Hepatocyte (in vitro differentiated cells): ENCODE measurements at regions not wholly inside any gene's neighbourhood (a gene's known extent, or its start where the extent isn't known, plus 50 kb on each side); places are given as distances from the start of the nearest gene placed in this dataset.
A peak's percentile ranks its signal among the peaks of the same experiment; 100 is the strongest.

ENCODE experiments used
- DNase-seq: peaks from one replicate; pipeline ENCODE4 v3.0.0-alpha.2; 2016; ENCODE audit warnings: low spot score
- H2AFZ ChIP-seq: fragments of 200-600 bp; sonication (generic); 2 replicates; pipeline ENCODE4 v1.6.0; 2016; ENCODE audit warnings: antibody characterized with exemption, mild to moderate bottlenecking
- H3K27ac ChIP-seq: fragments of 200-600 bp; sonication (generic); 2 replicates; pipeline ENCODE4 v1.5.1; 2016; ENCODE audit warnings: mild to moderate bottlenecking
- H3K27me3 ChIP-seq: fragments of 200-600 bp; sonication (generic); 2 replicates; pipeline ENCODE4 v1.6.1; 2016
- H3K36me3 ChIP-seq: fragments of 200-600 bp; sonication (generic); replicated peaks from 2 replicates; pipeline ENCODE4 v1.5.1; 2016; ENCODE audit warnings: low read depth; ENCODE audit not compliant: insufficient read depth
- H3K4me1 ChIP-seq: fragments of 200-600 bp; sonication (generic); 2 replicates; pipeline ENCODE4 v1.5.1; 2016; ENCODE audit warnings: mild to moderate bottlenecking, moderate library complexity; ENCODE audit not compliant: insufficient read depth
- H3K4me2 ChIP-seq: fragments of 200-600 bp; sonication (generic); 2 replicates; pipeline ENCODE4 v1.6.0; 2016
- H3K4me3 ChIP-seq: fragments of 200-600 bp; sonication (generic); 2 replicates; pipeline ENCODE4 v1.5.1; 2016; ENCODE audit warnings: mild to moderate bottlenecking
- H3K79me2 ChIP-seq: fragments of 200-600 bp; sonication (generic); 2 replicates; pipeline ENCODE4 v1.6.0; 2017; ENCODE audit warnings: mild to moderate bottlenecking
- H3K9me2 ChIP-seq: fragments of 200-600 bp; sonication (generic); replicated peaks from 2 replicates; pipeline ENCODE4 v1.6.0; 2017; ENCODE audit warnings: mild to moderate bottlenecking; ENCODE audit not compliant: insufficient read depth
- H3K9me3 ChIP-seq: fragments of 200-600 bp; sonication (generic); 2 replicates; pipeline ENCODE4 v1.5.1; 2016; ENCODE audit warnings: low read depth, mild to moderate bottlenecking
- H4K20me1 ChIP-seq: fragments of 200-600 bp; sonication (generic); 2 replicates; pipeline ENCODE4 v1.6.0; 2016; ENCODE audit warnings: mild to moderate bottlenecking; ENCODE audit not compliant: insufficient read depth, poor library complexity, severe bottlenecking
- EZH2 ChIP-seq: fragments of 200-600 bp; sonication (generic); IDR thresholded peaks from 2 replicates; pipeline ENCODE4 v1.6.1; 2016; ENCODE audit warnings: antibody characterized with exemption, mild to moderate bottlenecking, borderline replicate concordance
- EZH2phosphoT487 ChIP-seq: fragments of 200-600 bp; sonication (generic); IDR thresholded peaks from one replicate; pipeline ENCODE4 v1.6.1; 2018; ENCODE audit warnings: antibody characterized with exemption, mild to moderate bottlenecking, low read depth, moderate library complexity; ENCODE audit not compliant: unreplicated experiment, severe bottlenecking
- WGBS: methylation state at CpG from one replicate; pipeline ENCODE4 v1.1.6; 2016; ENCODE audit warnings: low lambda C conversion rate; ENCODE audit errors: missing lambda C conversion rate; 5-methylcytosine and 5-hydroxymethylcytosine counted together
- TF ChIP-seq, protein P1 (sequence below): fragments of 200-600 bp; sonication (generic); IDR thresholded peaks from 2 replicates; pipeline ENCODE4 v1.5.1; 2016; ENCODE audit warnings: antibody characterized with exemption, mild to moderate bottlenecking; ENCODE audit not compliant: poor library complexity

DNA sequence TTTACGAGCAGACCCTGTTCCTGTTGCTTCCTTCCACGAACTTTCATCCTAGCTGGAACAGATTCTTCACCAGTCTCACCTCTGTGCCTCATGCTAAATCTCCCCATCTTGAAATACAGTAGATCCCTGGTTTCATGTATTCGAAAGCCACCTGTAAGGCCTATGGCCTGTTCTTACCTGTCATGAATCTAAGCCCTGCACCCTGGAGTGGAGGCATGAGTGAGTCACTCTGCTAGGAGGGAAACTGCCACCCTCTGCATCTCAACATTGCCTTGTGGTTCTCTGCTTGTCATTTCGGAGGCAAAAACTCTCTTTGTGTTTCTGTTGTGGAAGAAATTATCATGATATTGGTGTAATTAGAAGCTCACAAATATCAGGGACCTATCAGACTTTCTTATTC lies 320.0 kb downstream of the ENC1 start:
- H3K4me3 ChIP-seq, result no peak overlapping the region
- no peak overlapping the region for H3K27ac ChIP-seq
- no peak overlapping the region for H3K4me2 ChIP-seq
- no peak for DNase-seq
- no peaks in the 10 kb centered on the region for H3K79me2 ChIP-seq
- no peaks in the 10 kb centered on the region for H3K27me3 ChIP-seq
- H4K20me1 ChIP-seq, result no peaks in the 10 kb centered on the region
- TF ChIP-seq EZH2, result no peak
- TF ChIP-seq, protein P1, sequence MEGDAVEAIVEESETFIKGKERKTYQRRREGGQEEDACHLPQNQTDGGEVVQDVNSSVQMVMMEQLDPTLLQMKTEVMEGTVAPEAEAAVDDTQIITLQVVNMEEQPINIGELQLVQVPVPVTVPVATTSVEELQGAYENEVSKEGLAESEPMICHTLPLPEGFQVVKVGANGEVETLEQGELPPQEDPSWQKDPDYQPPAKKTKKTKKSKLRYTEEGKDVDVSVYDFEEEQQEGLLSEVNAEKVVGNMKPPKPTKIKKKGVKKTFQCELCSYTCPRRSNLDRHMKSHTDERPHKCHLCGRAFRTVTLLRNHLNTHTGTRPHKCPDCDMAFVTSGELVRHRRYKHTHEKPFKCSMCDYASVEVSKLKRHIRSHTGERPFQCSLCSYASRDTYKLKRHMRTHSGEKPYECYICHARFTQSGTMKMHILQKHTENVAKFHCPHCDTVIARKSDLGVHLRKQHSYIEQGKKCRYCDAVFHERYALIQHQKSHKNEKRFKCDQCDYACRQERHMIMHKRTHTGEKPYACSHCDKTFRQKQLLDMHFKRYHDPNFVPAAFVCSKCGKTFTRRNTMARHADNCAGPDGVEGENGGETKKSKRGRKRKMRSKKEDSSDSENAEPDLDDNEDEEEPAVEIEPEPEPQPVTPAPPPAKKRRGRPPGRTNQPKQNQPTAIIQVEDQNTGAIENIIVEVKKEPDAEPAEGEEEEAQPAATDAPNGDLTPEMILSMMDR, result no peak
- no peak for TF ChIP-seq EZH2phosphoT487
- H3K4me1 ChIP-seq, result no peaks in the 10 kb centered on the region
- H3K36me3 ChIP-seq, result no peaks in the 10 kb centered on the region
- H3K9me3 ChIP-seq, result no peaks in the 10 kb centered on the region
- 93% methylated on average over 4 of the region's 4 CpGs for WGBS
- H3K9me2 ChIP-seq, result no peaks in the 10 kb centered on the region
- no peak overlapping the region for H2AFZ ChIP-seq

DNA sequence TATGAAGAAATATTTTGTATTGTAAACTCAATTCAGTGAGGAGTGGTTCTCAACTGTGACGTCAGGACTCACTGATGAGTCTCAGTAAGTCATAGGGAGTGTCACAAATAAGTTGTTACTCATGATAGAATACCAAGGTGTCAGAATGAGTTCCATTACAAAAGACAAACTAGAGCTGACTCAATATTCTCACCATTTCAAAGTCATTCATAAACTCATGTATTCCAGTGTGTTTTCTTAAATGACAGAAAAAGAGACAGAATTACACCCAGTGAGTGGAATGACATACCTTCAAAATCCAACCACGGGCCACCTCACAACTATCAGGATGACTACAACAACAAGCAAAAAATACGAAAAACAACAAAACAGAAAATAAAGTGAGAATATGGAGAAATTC lies 321.5 kb downstream of the ENC1 start:
- Histone ChIP-seq H3K27me3 (no peaks in the 10 kb centered on the region), H3K4me1 (no peaks in the 10 kb centered on the region), H2AFZ (no peak overlapping the region), H3K4me2 (no peak overlapping the region), H3K9me2 (no peaks in the 10 kb centered on the region), H4K20me1 (no peaks in the 10 kb centered on the region), H3K4me3 (no peak overlapping the region), H3K27ac (no peak overlapping the region), H3K79me2 (no peaks in the 10 kb centered on the region), H3K36me3 (no peaks in the 10 kb centered on the region), H3K9me3 (no peaks in the 10 kb centered on the region)
- 83% methylated on average over 3 of the region's 3 CpGs for WGBS
- TF ChIP-seq EZH2phosphoT487, result no peak
- TF ChIP-seq, protein P1, result no peak
- TF ChIP-seq EZH2, result no peak
- no peak for DNase-seq

DNA sequence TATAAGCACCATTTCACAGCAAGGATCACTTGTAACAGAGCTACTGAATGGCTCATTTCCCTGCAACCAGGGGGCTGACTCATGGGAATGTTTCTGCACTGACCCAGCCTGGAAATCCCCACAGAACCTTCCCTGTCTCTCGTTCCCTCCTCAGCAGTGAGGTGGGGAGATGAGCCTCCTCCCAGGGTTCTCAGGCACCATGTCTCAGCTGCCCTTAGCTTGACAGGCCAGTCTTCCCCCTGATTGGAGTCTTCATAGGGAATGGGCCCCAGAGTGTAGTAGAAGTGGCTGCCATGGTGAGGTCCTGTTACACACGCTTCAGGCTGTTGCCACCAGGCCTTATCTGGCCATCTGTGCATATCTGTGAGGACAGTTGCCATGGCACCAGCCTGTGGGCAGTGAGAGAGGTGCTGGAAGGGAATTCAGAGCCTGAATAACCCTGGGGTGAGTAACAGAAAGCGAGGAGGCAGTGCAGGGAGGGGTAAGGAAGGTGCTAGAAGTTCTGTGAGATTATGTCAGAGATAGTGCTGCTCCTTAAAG lies 324.4 kb downstream of the ENC1 start:
- Histone ChIP-seq H2AFZ (no peak overlapping the region), H3K27me3 (no peaks in the 10 kb centered on the region), H3K4me2 (no peak overlapping the region), H3K27ac (peak overlapping the region; percentile 73), H3K4me3 (no peak overlapping the region), H3K79me2 (no peaks in the 10 kb centered on the region), H3K9me3 (no peaks in the 10 kb centered on the region), H3K9me2 (no peaks in the 10 kb centered on the region), H4K20me1 (no peaks in the 10 kb centered on the region), H3K36me3 (no peaks in the 10 kb centered on the region), H3K4me1 (peaks cover 8% of the 10 kb centered on the region)
- peak; percentile 73 for DNase-seq
- TF ChIP-seq EZH2 (no peak), EZH2phosphoT487 (no peak)
- TF ChIP-seq, protein P1, result no peak
- 48% methylated on average over 3 of the region's 3 CpGs for WGBS

DNA sequence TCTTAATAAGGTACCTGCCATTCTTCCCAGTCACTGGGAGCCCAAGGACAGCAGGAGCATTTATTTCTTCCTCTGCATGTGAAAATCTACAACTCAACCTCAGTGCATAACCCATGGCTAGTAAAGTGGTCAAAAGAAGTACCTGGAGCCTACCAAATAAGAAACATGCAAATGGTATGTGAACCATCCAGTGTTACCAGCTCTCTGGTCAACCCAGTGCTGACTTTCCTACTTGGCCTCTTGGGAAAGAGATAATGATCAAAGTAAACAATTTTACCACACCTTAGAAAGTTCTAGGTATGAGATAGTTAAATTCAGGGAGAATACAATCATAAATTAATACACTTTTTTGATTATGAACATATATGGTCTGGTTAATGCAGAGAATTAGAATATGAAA lies 325.6 kb downstream of the ENC1 start:
- no peak for DNase-seq
- no peak for TF ChIP-seq EZH2
- TF ChIP-seq, protein P1, result no peak
- TF ChIP-seq EZH2phosphoT487, result no peak

More for the DNA sequence above, 325.6 kb downstream of the ENC1 start:
- Histone ChIP-seq H3K9me2 (no peaks in the 10 kb centered on the region), H3K79me2 (no peaks in the 10 kb centered on the region), H4K20me1 (no peaks in the 10 kb centered on the region), H3K9me3 (no peaks in the 10 kb centered on the region), H2AFZ (no peak overlapping the region), H3K4me3 (no peak overlapping the region), H3K27me3 (no peaks in the 10 kb centered on the region), H3K36me3 (no peaks in the 10 kb centered on the region), H3K27ac (no peak overlapping the region), H3K4me2 (no peak overlapping the region), H3K4me1 (peaks cover 8% of the 10 kb centered on the region)
